ENCODE measurements at regions not wholly inside any gene's neighbourhood (a gene's known extent, or its start where the extent isn't known, plus 50 kb on each side); places are given as distances from the start of the nearest gene placed in this dataset.
"Not testable (repeated sequence)": the region's sequence is repeated elsewhere in the genome, so short reads cannot be mapped to it uniquely, and the experiment has no call there.

DNA sequence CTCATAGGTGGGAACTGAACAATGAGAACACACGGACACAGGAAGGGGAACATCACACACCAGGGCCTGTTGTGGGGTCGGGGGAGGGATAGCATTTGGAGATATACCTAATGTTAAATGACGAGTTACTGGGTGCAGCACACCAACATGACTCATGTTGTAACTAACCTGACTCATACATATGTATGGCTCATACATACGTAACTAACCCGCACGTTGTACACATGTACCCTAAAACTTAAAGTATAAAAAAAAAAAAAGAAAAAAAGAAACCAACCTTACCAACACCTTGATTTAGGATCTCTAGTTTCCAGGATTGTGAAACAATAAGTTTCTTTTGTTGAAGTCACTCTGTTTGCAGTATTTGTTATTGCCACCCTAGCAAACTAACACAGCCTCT is 76.3 kb upstream of the NPSR1 start:
- H3K4me3 ChIP-seq (replicated peaks in 1 of 2; ENCODE audit: low read depth in 1 of 2, low read length in 2 of 2); H3K27ac ChIP-seq (ENCODE audit: low read depth, low read length); DNase-seq (ENCODE audit: low read depth, low spot score); H2AFZ ChIP-seq (ENCODE audit: low read depth, low read length, poor library complexity, severe bottlenecking); ATAC-seq; H3K9me2 ChIP-seq (ENCODE audit: insufficient read depth); CTCF ChIA-PET; H3K9ac ChIP-seq (ENCODE audit: low read length); H3K9me3 ChIP-seq (ENCODE audit: control insufficient read depth in 1 of 2, insufficient read depth in 1 of 2, low read depth in 1 of 2, low read length in 2 of 2); BruUV-seq (replicated peaks); intact Hi-C loops (cut with micrococcal nuclease); POLR2A ChIA-PET; H4K20me1 ChIP-seq (ENCODE audit: insufficient read depth); RAD21 ChIA-PET (ENCODE audit: low non-redundant PET in 1 of 2, low total read pairs in 2 of 2, uncharacterized antibody in 2 of 2, unreplicated experiment in 2 of 2); H3K36me3 ChIP-seq (ENCODE audit: control insufficient read depth in 1 of 2, insufficient read depth in 2 of 2, low read length in 2 of 2); H3K27me3 ChIP-seq (ENCODE audit: insufficient read depth, low read length); H3K4me2 ChIP-seq (ENCODE audit: low read length); H3K79me2 ChIP-seq (ENCODE audit: insufficient read depth, low read length); H3K4me1 ChIP-seq (ENCODE audit: control insufficient read depth in 1 of 2, insufficient read depth in 2 of 2, low read length in 2 of 2): not testable (repeated sequence)

DNA sequence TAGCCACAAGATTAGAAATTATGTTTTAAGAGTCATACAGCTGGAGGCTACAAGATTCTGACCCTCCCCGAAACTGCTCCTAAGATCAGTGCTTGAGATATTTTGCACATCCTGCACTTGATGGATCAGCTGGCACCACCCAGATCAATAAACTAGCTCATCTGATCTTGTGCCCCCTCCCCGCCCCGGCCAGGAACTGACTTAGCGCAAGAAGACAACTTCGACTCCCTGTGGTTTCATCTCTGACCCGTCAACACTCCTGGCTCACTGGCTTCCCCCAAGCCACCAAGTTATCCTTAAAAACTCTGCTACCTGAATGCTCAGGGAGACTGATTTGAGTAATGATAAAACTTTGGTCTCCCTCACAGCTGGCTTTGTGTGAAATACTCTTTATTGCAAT is 73.5 kb upstream of the NPSR1 start:
- no peak overlapping the region for H3K9ac ChIP-seq (ENCODE audit: low read length)
- H3K79me2 ChIP-seq (ENCODE audit: insufficient read depth, low read length), result no peaks in the 10 kb centered on the region
- H3K27me3 ChIP-seq (ENCODE audit: insufficient read depth, low read length), result no peaks in the 10 kb centered on the region
- no peaks in the 10 kb centered on the region for H3K9me2 ChIP-seq (ENCODE audit: insufficient read depth)
- ATAC-seq, result no peak
- no peak overlapping the region for H3K27ac ChIP-seq (ENCODE audit: low read depth, low read length)
- H3K36me3 ChIP-seq (ENCODE audit: control insufficient read depth in 1 of 2, insufficient read depth in 2 of 2, low read length in 2 of 2), result no peaks in the 10 kb centered on the region
- H2AFZ ChIP-seq (ENCODE audit: low read depth, low read length, poor library complexity, severe bottlenecking), result no peak overlapping the region
- H3K4me2 ChIP-seq (ENCODE audit: low read length), result no peak overlapping the region
- ChIA-PET POLR2A (no interaction called here), RAD21 (ENCODE audit: low non-redundant PET in 1 of 2, low total read pairs in 2 of 2, uncharacterized antibody in 2 of 2, unreplicated experiment in 2 of 2) (no interaction called here), CTCF (no interaction called here)
- DNase-seq (ENCODE audit: low read depth, low spot score), result no peak
- no peak overlapping the region for H3K4me3 ChIP-seq (replicated peaks in 1 of 2; ENCODE audit: low read depth in 1 of 2, low read length in 2 of 2)
- no peaks in the 10 kb centered on the region for H3K4me1 ChIP-seq (ENCODE audit: control insufficient read depth in 1 of 2, insufficient read depth in 2 of 2, low read length in 2 of 2)
- intact Hi-C loops (cut with micrococcal nuclease), result no loop called here
- TF ChIP-seq ZNF274 (IDR thresholded peaks at IDR 0.05; ENCODE audit: low read depth, low read length), result no peak
- no peak for TF ChIP-seq CBX3 (IDR thresholded peaks at IDR 0.05; ENCODE audit: low read depth)
- no peak for TF ChIP-seq EZH2phosphoT487 (IDR thresholded peaks at IDR 0.05; ENCODE audit: borderline replicate concordance)
- no peak for TF ChIP-seq CTCF (IDR thresholded peaks at IDR 0.05 in 2 of 3, conservative IDR thresholded peaks at IDR 0.05 in 1 of 3; ENCODE audit: borderline replicate concordance in 1 of 3, insufficient read depth in 1 of 3, low read depth in 2 of 3, low read length in 2 of 3)
- TF ChIP-seq SP1 (IDR thresholded peaks at IDR 0.05; ENCODE audit: low read depth), result no peak
- no peak for TF ChIP-seq POLR2AphosphoS5 (IDR thresholded peaks at IDR 0.05; ENCODE audit: low read depth, low read length)
- TF ChIP-seq, protein P1, sequence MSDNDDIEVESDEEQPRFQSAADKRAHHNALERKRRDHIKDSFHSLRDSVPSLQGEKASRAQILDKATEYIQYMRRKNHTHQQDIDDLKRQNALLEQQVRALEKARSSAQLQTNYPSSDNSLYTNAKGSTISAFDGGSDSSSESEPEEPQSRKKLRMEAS (IDR thresholded peaks at IDR 0.05), result no peak
- TF ChIP-seq FOSL1 (IDR thresholded peaks at IDR 0.05; ENCODE audit: low read depth), result no peak
- TF ChIP-seq POLR2A (IDR thresholded peaks at IDR 0.05; ENCODE audit: borderline replicate concordance, extremely low read depth, insufficient read depth, insufficient read length), result no peak
- no peak for TF ChIP-seq SIN3A (IDR thresholded peaks at IDR 0.05; ENCODE audit: low read depth)
- no peak for TF ChIP-seq ZFX (IDR thresholded peaks at IDR 0.05)
- no peak for TF ChIP-seq EZH2 (IDR thresholded peaks at IDR 0.05)
- TF ChIP-seq CEBPB (IDR thresholded peaks at IDR 0.05; ENCODE audit: low read depth), result no peak
- TF ChIP-seq REST (IDR thresholded peaks at IDR 0.05; ENCODE audit: low read depth), result no peak
- TF ChIP-seq SRF (IDR thresholded peaks at IDR 0.05; ENCODE audit: low read depth), result no peak
- no peak for TF ChIP-seq ELF1 (IDR thresholded peaks at IDR 0.05; ENCODE audit: borderline replicate concordance, low read depth)
- TF ChIP-seq RAD21 (IDR thresholded peaks at IDR 0.05; ENCODE audit: low read depth), result no peak
- no peak for TF ChIP-seq EGR1 (IDR thresholded peaks at IDR 0.05; ENCODE audit: low read depth)
- H3K9me3 ChIP-seq (ENCODE audit: control insufficient read depth in 1 of 2, insufficient read depth in 1 of 2, low read depth in 1 of 2, low read length in 2 of 2), result no peaks in the 10 kb centered on the region
- H4K20me1 ChIP-seq (ENCODE audit: insufficient read depth), result no peaks in the 10 kb centered on the region
- BruUV-seq (replicated peaks), result no TSS peak
